HepG2 (cell line): ENCODE measurements at regions not wholly inside any gene's neighbourhood (a gene's known extent, or its start where the extent isn't known, plus 50 kb on each side); places are given as distances from the start of the nearest gene placed in this dataset.

Experiments used
- ATAC-seq: fragments of 200-7000 bp; cut with Tn5 transposase; 3 replicates; pipeline ENCODE4 v1.9.1; 2020; ENCODE audit warnings: mild to moderate bottlenecking, moderate library complexity
- BruUV-seq: library from RNA; stranded (reverse); fragments of 400-500 nt; replicated peaks from 2 replicates; lab custom pipeline; 2021; lab: Mats Ljungman, UMichigan
- CTCF ChIA-PET: fragments of 300-600 bp; formaldehyde crosslinking; extraction: SDS; loops from one replicate; lab custom pipeline; 2021; ENCODE audit warnings: low total read pairs, inconsistent platforms, low intra/inter-chr PET ratio; lab: Yijun Ruan, JAX
- POLR2A ChIA-PET: fragments of 350-600 bp; sonication (Branson Sonifier 250); formaldehyde crosslinking; loops from one replicate; lab custom pipeline; 2020; ENCODE audit warnings: antibody characterized with exemption, inconsistent platforms; lab: Yijun Ruan, JAX
- DNase-seq: peaks from one replicate; pipeline ENCODE4 v3.0.0-alpha.2; 2015; ENCODE audit warnings: low spot score
- FAIRE-seq: peaks from 3 replicates; lab custom pipeline; 2011; peaks lifted over from hg19 to GRCh38; lab: Jason Lieb, UNC
- H2AFZ ChIP-seq: one replicate; pipeline ENCODE4 v1.6.1; 2011; ENCODE audit warnings: low read length, inconsistent platforms
- H3K27ac ChIP-seq: fragments of 300-600 bp; 3 replicates; pipeline ENCODE4 v1.8.0; 2011; ENCODE audit warnings: mixed run types, mild to moderate bottlenecking, mixed read lengths, low read length, inconsistent platforms; ENCODE audit not compliant: insufficient read depth; ENCODE audit errors: extremely low read length
- H3K27me3 ChIP-seq, 2 experiments: fragments of 200-600 bp in 1 of 2; 2 replicates in 1 of 2; 3 replicates in 1 of 2; pipeline versions ENCODE4 v1.6.0 to v1.8.0; 2011; ENCODE audit warnings: low read length in 2 of 2, mild to moderate bottlenecking in 2 of 2, moderate library complexity in 2 of 2, inconsistent platforms in 1 of 2; ENCODE audit not compliant: insufficient read depth in 2 of 2, control insufficient read depth in 1 of 2
- H3K36me3 ChIP-seq, 2 experiments: fragments of 200-600 bp in 1 of 2; replicated peaks in 1 of 2; 2 replicates in 1 of 2; 3 replicates in 1 of 2; pipeline versions ENCODE4 v1.5.1 to v1.8.0; 2011; ENCODE audit warnings: low read length in 2 of 2, inconsistent platforms in 1 of 2; ENCODE audit not compliant: insufficient read depth in 2 of 2, control insufficient read depth in 1 of 2
- H3K4me1 ChIP-seq: 2 replicates; pipeline ENCODE4 v1.5.1; 2012; ENCODE audit warnings: low read length, inconsistent platforms; ENCODE audit not compliant: insufficient read depth
- H3K4me2 ChIP-seq: 2 replicates; pipeline ENCODE4 v1.6.0; 2011; ENCODE audit warnings: low read depth, low read length, inconsistent platforms
- H3K4me3 ChIP-seq, 3 experiments: fragments of 200-600 bp in 1 of 3; sonication (generic), shearing (Covaris generic) in 1 of 3; replicated peaks in 1 of 3; 2 replicates each; pipeline ENCODE4 v1.5.1; 2011 to 2016; ENCODE audit warnings: low read length in 3 of 3, inconsistent platforms in 2 of 3, low read depth in 2 of 3, mild to moderate bottlenecking in 2 of 3, control low read depth in 1 of 3, mixed read lengths in 1 of 3; ENCODE audit not compliant: insufficient read depth in 1 of 3
- H3K79me2 ChIP-seq: one replicate; pipeline ENCODE4 v1.6.1; 2011; ENCODE audit warnings: low read length, inconsistent platforms; ENCODE audit not compliant: insufficient read depth
- H3K9ac ChIP-seq: 2 replicates; pipeline ENCODE4 v1.6.0; 2011; ENCODE audit warnings: mild to moderate bottlenecking, low read depth, low read length, inconsistent platforms; ENCODE audit not compliant: insufficient read depth
- H3K9me3 ChIP-seq: 2 replicates; pipeline ENCODE4 v1.5.1; 2012; ENCODE audit warnings: mild to moderate bottlenecking, low read length
- H4K20me1 ChIP-seq: 2 replicates; pipeline ENCODE4 v1.6.0; 2011; ENCODE audit warnings: inconsistent platforms, mild to moderate bottlenecking, low read length, moderate library complexity; ENCODE audit not compliant: insufficient read depth
- ARNTL ChIP-seq: sonication (generic); formaldehyde crosslinking; IDR thresholded peaks from 2 replicates; pipeline ENCODE4 v1.4.0; 2020; ENCODE audit warnings: mild to moderate bottlenecking, missing genetic modification reagents
- CEBPG ChIP-seq: IDR thresholded peaks from 2 replicates; pipeline ENCODE4 v1.6.1; 2016
- DBP ChIP-seq: sonication (generic); formaldehyde crosslinking; IDR thresholded peaks from 2 replicates; pipeline ENCODE4 v1.4.0; 2020; ENCODE audit warnings: missing genetic modification reagents; ENCODE audit errors: not compliant biosample characterization
- DPF2 ChIP-seq: sonication (generic); formaldehyde crosslinking; IDR thresholded peaks from 2 replicates; pipeline ENCODE4 v1.4.0; 2020; ENCODE audit warnings: mild to moderate bottlenecking, low read depth, missing genetic modification reagents, borderline replicate concordance
- GTF3A ChIP-seq: sonication (generic); formaldehyde crosslinking; conservative IDR thresholded peaks from 2 replicates; pipeline ENCODE4 v1.4.0; 2020; ENCODE audit warnings: mild to moderate bottlenecking, missing genetic modification reagents
- PRPF4 ChIP-seq: fragments of 200-400 bp; formaldehyde crosslinking; IDR thresholded peaks from 2 replicates; pipeline ENCODE4 v1.6.1; 2016; ENCODE audit warnings: low read length, low read depth; ENCODE audit not compliant: poor library complexity, severe bottlenecking
- RAD21 ChIP-seq: fragments of 450-650 bp; formaldehyde crosslinking; IDR thresholded peaks from 2 replicates; pipeline ENCODE4 v1.5.0; 2020; ENCODE audit warnings: mild to moderate bottlenecking
- REL ChIP-seq: sonication (generic); formaldehyde crosslinking; conservative IDR thresholded peaks from 2 replicates; pipeline ENCODE4 v1.8.0; 2022; ENCODE audit warnings: mild to moderate bottlenecking, missing genetic modification reagents, moderate library complexity
- RORA ChIP-seq: sonication (generic); formaldehyde crosslinking; IDR thresholded peaks from 2 replicates; pipeline ENCODE4 v1.5.0; 2020; ENCODE audit warnings: mild to moderate bottlenecking, missing genetic modification reagents, moderate library complexity
- SNAI1 ChIP-seq: sonication (generic); formaldehyde crosslinking; IDR thresholded peaks from 2 replicates; pipeline ENCODE4 v1.5.0; 2020; ENCODE audit warnings: mild to moderate bottlenecking, missing genetic modification reagents, borderline replicate concordance
- SP1 ChIP-seq, 2 experiments: fragments of 450-650 bp in 1 of 2; sonication (generic) in 1 of 2; formaldehyde crosslinking in 1 of 2; IDR thresholded peaks; 2 replicates each; pipeline versions ENCODE4 v1.4.0 to v1.6.1; 2016 to 2020; ENCODE audit warnings: missing genetic modification reagents in 1 of 2
- TAF1 ChIP-seq: sonication (generic); formaldehyde crosslinking; IDR thresholded peaks from 2 replicates; pipeline ENCODE4 v1.4.0; 2020; ENCODE audit warnings: missing genetic modification reagents
- TCF7 ChIP-seq: sonication (generic); IDR thresholded peaks from 2 replicates; pipeline ENCODE4 v1.6.1; 2016; ENCODE audit warnings: antibody characterized with exemption, low read depth
- ZBTB21 ChIP-seq: sonication (generic); formaldehyde crosslinking; IDR thresholded peaks from 2 replicates; pipeline ENCODE4 v1.4.0; 2020; ENCODE audit warnings: missing genetic modification reagents
- ZNF264 ChIP-seq: sonication (generic); formaldehyde crosslinking; IDR thresholded peaks from 2 replicates; pipeline ENCODE4 v1.4.0; 2020; ENCODE audit warnings: missing genetic modification reagents
- ZNF577 ChIP-seq: sonication (generic); formaldehyde crosslinking; IDR thresholded peaks from 2 replicates; pipeline ENCODE4 v1.4.0; 2020; ENCODE audit warnings: mild to moderate bottlenecking, low read depth, missing genetic modification reagents, borderline replicate concordance
- ZNF674 ChIP-seq: sonication (generic); formaldehyde crosslinking; IDR thresholded peaks from 2 replicates; pipeline ENCODE4 v1.5.0; 2020; ENCODE audit warnings: low read depth, mild to moderate bottlenecking, missing genetic modification reagents
- ZNF781 ChIP-seq: sonication (generic); formaldehyde crosslinking; IDR thresholded peaks from 2 replicates; pipeline ENCODE4 v1.5.1; 2020; ENCODE audit warnings: borderline replicate concordance, mild to moderate bottlenecking, missing genetic modification reagents; ENCODE audit errors: not compliant biosample characterization
- WGBS: methylation state at CpG from one replicate; pipeline ENCODE4 v1.1.6; 2017; ENCODE audit warnings: low lambda C conversion rate; 5-methylcytosine and 5-hydroxymethylcytosine counted together
- in situ Hi-C: cut with HindIII; loops from 2 replicates; pipeline ENCODE4 v1.10.0; 2017; ENCODE audit warnings: low pct_unique_long_range_greater_than_20kb; ENCODE audit not compliant: extremely low pct_ligation_motif_present
- intact Hi-C: fragments of 100-400 bp; cut with micrococcal nuclease; formaldehyde crosslinking; loops from one replicate; pipeline ENCODE4 v1.10.0; 2022; ENCODE audit not compliant: unreplicated experiment

GRCh38 chr14:61102549-61103466 is 121.8 kb downstream of the SLC38A6 start:
- H3K9me3 ChIP-seq: no peaks in the 10 kb centered on the region; the same call in 1 of the 2 replicates
- no peaks in the 10 kb centered on the region for H3K36me3 ChIP-seq
- intact Hi-C loops (loop anchor here (1.0 to 5.0 kb wide), 6 partner anchors 61 to 478 kb away; partner anchors contain the start of genes MNAT1, SLC38A6 and TRMT5), in situ Hi-C loops (loop anchor here (10.0 kb wide), 1 partner anchor 478 kb away; no protein-coding TSS in a partner anchor)
- H3K4me3 ChIP-seq: peak overlapping the region; percentile 8 to 56 (median 38); a peak in 5 of 6 replicates
- peak overlapping the region; percentile 87 for H3K27ac ChIP-seq
- peak overlapping the region; percentile 70 for H3K9ac ChIP-seq
- WGBS: 0% methylated on average over 4 of the region's 10 CpGs
- no peaks in the 10 kb centered on the region for H3K79me2 ChIP-seq
- ChIA-PET POLR2A (interaction anchor here (0.6 to 2.1 kb wide), 7 partner anchors 12 to 380 kb away, joined by 3 to 14 read pairs (median 4); partner anchors contain the start of genes SLC38A6 and TRMT5), CTCF (interaction anchor here (1.2 kb wide), 1 partner anchor 86 kb away, joined by 4 read pairs; no protein-coding TSS in a partner anchor)
- DNase-seq (peak; percentile 99), FAIRE-seq (peak; percentile 92), ATAC-seq (peak; percentile 94)
- H3K4me1 ChIP-seq: peaks cover 54% of the 10 kb centered on the region
- no TSS peak for BruUV-seq
- no peak overlapping the region for H2AFZ ChIP-seq
- no peaks in the 10 kb centered on the region for H3K27me3 ChIP-seq
- H4K20me1 ChIP-seq: no peaks in the 10 kb centered on the region
- peak overlapping the region; percentile 84 for H3K4me2 ChIP-seq
- no peak; the same call in 1 of the 2 replicates for TF ChIP-seq TAF1
- TF ChIP-seq DPF2 (CRISPR knock-in tag): peak; percentile 91
- TF ChIP-seq ZNF577 (CRISPR knock-in tag): no peak
- TF ChIP-seq ZBTB21: no peak
- TF ChIP-seq ZNF674 (CRISPR knock-in tag): no peak
- TF ChIP-seq TCF7: peak; percentile 86; the same call in 1 of the 2 replicates
- TF ChIP-seq ZNF781 (CRISPR knock-in tag): peak; percentile 70
- TF ChIP-seq DBP (CRISPR knock-in tag): no peak
- TF ChIP-seq REL (CRISPR knock-in tag): no peak
- TF ChIP-seq CEBPG (CRISPR knock-in tag): peak; percentile 55
- 0 out of 2 replicates have a peak, but pooled peaks have one; percentile 64 for TF ChIP-seq GTF3A (CRISPR knock-in tag)
- TF ChIP-seq RAD21: no peak; the same call in 1 of the 2 replicates
- no peak for TF ChIP-seq PRPF4
- TF ChIP-seq SNAI1 (CRISPR knock-in tag): no peak
- TF ChIP-seq RORA: no peak
- TF ChIP-seq ZNF264 (CRISPR knock-in tag): peak; percentile 57
- TF ChIP-seq ARNTL (CRISPR knock-in tag): peak; percentile 94
- no peak for TF ChIP-seq SP1 (IDR thresholded peaks at IDR 0.05)
- TF ChIP-seq SP1 (CRISPR knock-in tag; IDR thresholded peaks at IDR 0.05): peak; percentile 15; the same call in 1 of the 2 replicates
